ENCODE measurements at regions not wholly inside any gene's neighbourhood (a gene's known extent, or its start where the extent isn't known, plus 50 kb on each side); places are given as distances from the start of the nearest gene placed in this dataset.
A peak's percentile ranks its signal among the peaks of the same experiment; 100 is the strongest.

- H3K4me3 ChIP-seq (ENCODE audit: low read length), result no peak overlapping the region
- DNase-seq, result no peak
- H3K27ac ChIP-seq (ENCODE audit: low read length), result no peak overlapping the region
- H3K9me3 ChIP-seq (replicated peaks; ENCODE audit: control insufficient read depth, low read depth, low read length), result no peaks in the 10 kb centered on the region
- no peaks in the 10 kb centered on the region for H3K4me1 ChIP-seq (ENCODE audit: control insufficient read depth, insufficient read depth, low read length)
- WGBS (ENCODE audit: insufficient coverage), result 100% methylated on average over 1 of the region's 3 CpGs
- H3K36me3 ChIP-seq (ENCODE audit: control insufficient read depth, insufficient read depth, low read length), result no peaks in the 10 kb centered on the region
- H3K27me3 ChIP-seq (ENCODE audit: control insufficient read depth, insufficient read depth, low read length), result no peaks in the 10 kb centered on the region
These were observed 135.2 kb upstream of the CYYR1 start for GRCh38 chr21:26708223-26708800.

- no peak for DNase-seq
- Histone ChIP-seq H3K27me3 (ENCODE audit: control insufficient read depth, insufficient read depth, low read length) (no peaks in the 10 kb centered on the region), H3K36me3 (ENCODE audit: control insufficient read depth, insufficient read depth, low read length) (no peaks in the 10 kb centered on the region), H3K27ac (ENCODE audit: low read length) (no peak overlapping the region), H3K4me1 (ENCODE audit: control insufficient read depth, insufficient read depth, low read length) (no peaks in the 10 kb centered on the region), H3K4me3 (ENCODE audit: low read length) (no peak overlapping the region), H3K9me3 (replicated peaks; ENCODE audit: control insufficient read depth, low read depth, low read length) (no peaks in the 10 kb centered on the region)
- 67% methylated on average over 1 of the region's 2 CpGs for WGBS (ENCODE audit: insufficient coverage)
These were observed 134.2 kb upstream of the CYYR1 start for GRCh38 chr21:26707246-26707645.

GRCh38 chr21:26698416-26698815 lies 125.3 kb upstream of the CYYR1 start:
- Histone ChIP-seq H3K36me3 (ENCODE audit: control insufficient read depth, insufficient read depth, low read length) (no peaks in the 10 kb centered on the region), H3K27ac (ENCODE audit: low read length) (no peak overlapping the region), H3K27me3 (ENCODE audit: control insufficient read depth, insufficient read depth, low read length) (no peaks in the 10 kb centered on the region), H3K9me3 (replicated peaks; ENCODE audit: control insufficient read depth, low read depth, low read length) (no peaks in the 10 kb centered on the region), H3K4me3 (ENCODE audit: low read length) (no peak overlapping the region), H3K4me1 (ENCODE audit: control insufficient read depth, insufficient read depth, low read length) (no peaks in the 10 kb centered on the region)
- 86% methylated on average over 1 of the region's 3 CpGs for WGBS (ENCODE audit: insufficient coverage)
- no peak for DNase-seq

GRCh38 chr21:26691416-26691815 lies 118.3 kb upstream of the CYYR1 start:
- no peak overlapping the region for H3K4me3 ChIP-seq (ENCODE audit: low read length)
- WGBS (ENCODE audit: insufficient coverage), result no CpG with 5 or more reads among the region's 2 CpGs
- H3K36me3 ChIP-seq (ENCODE audit: control insufficient read depth, insufficient read depth, low read length), result no peaks in the 10 kb centered on the region
- no peak for DNase-seq
- H3K4me1 ChIP-seq (ENCODE audit: control insufficient read depth, insufficient read depth, low read length), result no peaks in the 10 kb centered on the region
- H3K27me3 ChIP-seq (ENCODE audit: control insufficient read depth, insufficient read depth, low read length), result no peaks in the 10 kb centered on the region
- H3K27ac ChIP-seq (ENCODE audit: low read length), result no peak overlapping the region
- peaks cover 5% of the 10 kb centered on the region for H3K9me3 ChIP-seq (replicated peaks; ENCODE audit: control insufficient read depth, low read depth, low read length)

- no peak for DNase-seq
- Histone ChIP-seq H3K4me1 (ENCODE audit: control insufficient read depth, insufficient read depth, low read length) (no peaks in the 10 kb centered on the region), H3K27ac (ENCODE audit: low read length) (no peak overlapping the region), H3K36me3 (ENCODE audit: control insufficient read depth, insufficient read depth, low read length) (no peaks in the 10 kb centered on the region), H3K4me3 (ENCODE audit: low read length) (no peak overlapping the region), H3K9me3 (replicated peaks; ENCODE audit: control insufficient read depth, low read depth, low read length) (peaks cover 5% of the 10 kb centered on the region), H3K27me3 (ENCODE audit: control insufficient read depth, insufficient read depth, low read length) (no peaks in the 10 kb centered on the region)
- WGBS (ENCODE audit: insufficient coverage), result no CpG with 5 or more reads among the region's 6 CpGs
These were observed 113.6 kb upstream of the CYYR1 start for GRCh38 chr21:26686705-26687104.

- H3K27me3 ChIP-seq (ENCODE audit: control insufficient read depth, insufficient read depth, low read length), result no peaks in the 10 kb centered on the region
- no peak overlapping the region for H3K4me3 ChIP-seq (ENCODE audit: low read length)
- H3K4me1 ChIP-seq (ENCODE audit: control insufficient read depth, insufficient read depth, low read length), result no peaks in the 10 kb centered on the region
- DNase-seq, result peak; percentile 14
- no CpG with 5 or more reads among the region's 3 CpGs for WGBS (ENCODE audit: insufficient coverage)
- peaks cover 5% of the 10 kb centered on the region for H3K9me3 ChIP-seq (replicated peaks; ENCODE audit: control insufficient read depth, low read depth, low read length)
- H3K36me3 ChIP-seq (ENCODE audit: control insufficient read depth, insufficient read depth, low read length), result no peaks in the 10 kb centered on the region
- no peak overlapping the region for H3K27ac ChIP-seq (ENCODE audit: low read length)
These were observed 113.2 kb upstream of the CYYR1 start for GRCh38 chr21:26686278-26686677.

- Histone ChIP-seq H3K4me1 (ENCODE audit: control insufficient read depth, insufficient read depth, low read length) (no peaks in the 10 kb centered on the region), H3K9me3 (replicated peaks; ENCODE audit: control insufficient read depth, low read depth, low read length) (peaks cover 2% of the 10 kb centered on the region), H3K36me3 (ENCODE audit: control insufficient read depth, insufficient read depth, low read length) (no peaks in the 10 kb centered on the region), H3K27me3 (ENCODE audit: control insufficient read depth, insufficient read depth, low read length) (no peaks in the 10 kb centered on the region), H3K27ac (ENCODE audit: low read length) (no peak overlapping the region), H3K4me3 (ENCODE audit: low read length) (no peak overlapping the region)
- DNase-seq, result no peak
- WGBS (ENCODE audit: insufficient coverage), result no CpG with 5 or more reads among the region's 4 CpGs
These were observed 111.8 kb upstream of the CYYR1 start for GRCh38 chr21:26684889-26685288.

GRCh38 chr21:26683996-26684395 lies 110.9 kb upstream of the CYYR1 start:
- Histone ChIP-seq H3K27ac (ENCODE audit: low read length) (no peak overlapping the region), H3K9me3 (replicated peaks; ENCODE audit: control insufficient read depth, low read depth, low read length) (no peaks in the 10 kb centered on the region), H3K36me3 (ENCODE audit: control insufficient read depth, insufficient read depth, low read length) (no peaks in the 10 kb centered on the region), H3K4me1 (ENCODE audit: control insufficient read depth, insufficient read depth, low read length) (no peaks in the 10 kb centered on the region), H3K4me3 (ENCODE audit: low read length) (no peak overlapping the region), H3K27me3 (ENCODE audit: control insufficient read depth, insufficient read depth, low read length) (no peaks in the 10 kb centered on the region)
- DNase-seq, result no peak
- WGBS (ENCODE audit: insufficient coverage), result no CpG with 5 or more reads among the region's 2 CpGs

- Histone ChIP-seq H3K27me3 (ENCODE audit: control insufficient read depth, insufficient read depth, low read length) (no peaks in the 10 kb centered on the region), H3K4me3 (ENCODE audit: low read length) (no peak overlapping the region), H3K27ac (ENCODE audit: low read length) (no peak overlapping the region), H3K9me3 (replicated peaks; ENCODE audit: control insufficient read depth, low read depth, low read length) (no peaks in the 10 kb centered on the region), H3K36me3 (ENCODE audit: control insufficient read depth, insufficient read depth, low read length) (no peaks in the 10 kb centered on the region), H3K4me1 (ENCODE audit: control insufficient read depth, insufficient read depth, low read length) (no peaks in the 10 kb centered on the region)
- DNase-seq, result no peak
- WGBS (ENCODE audit: insufficient coverage), result no CpG with 5 or more reads among the region's 3 CpGs
These were observed 106.2 kb upstream of the CYYR1 start for GRCh38 chr21:26679284-26679683.

GRCh38 chr21:26674323-26674722 lies 101.2 kb upstream of the CYYR1 start:
- Histone ChIP-seq H3K27ac (ENCODE audit: low read length) (no peak overlapping the region), H3K27me3 (ENCODE audit: control insufficient read depth, insufficient read depth, low read length) (no peaks in the 10 kb centered on the region), H3K9me3 (replicated peaks; ENCODE audit: control insufficient read depth, low read depth, low read length) (no peaks in the 10 kb centered on the region), H3K4me1 (ENCODE audit: control insufficient read depth, insufficient read depth, low read length) (no peaks in the 10 kb centered on the region), H3K4me3 (ENCODE audit: low read length) (no peak overlapping the region), H3K36me3 (ENCODE audit: control insufficient read depth, insufficient read depth, low read length) (no peaks in the 10 kb centered on the region)
- no peak for DNase-seq
- WGBS (ENCODE audit: insufficient coverage), result 60% methylated on average over 4 of the region's 5 CpGs

- Histone ChIP-seq H3K36me3 (ENCODE audit: control insufficient read depth, insufficient read depth, low read length) (no peaks in the 10 kb centered on the region), H3K4me3 (ENCODE audit: low read length) (no peak overlapping the region), H3K27me3 (ENCODE audit: control insufficient read depth, insufficient read depth, low read length) (no peaks in the 10 kb centered on the region), H3K9me3 (replicated peaks; ENCODE audit: control insufficient read depth, low read depth, low read length) (no peaks in the 10 kb centered on the region), H3K4me1 (ENCODE audit: control insufficient read depth, insufficient read depth, low read length) (no peaks in the 10 kb centered on the region), H3K27ac (ENCODE audit: low read length) (no peak overlapping the region)
- 78% methylated on average over 4 of the region's 4 CpGs for WGBS (ENCODE audit: insufficient coverage)
- DNase-seq, result no peak
These were observed 96.2 kb upstream of the CYYR1 start for GRCh38 chr21:26669215-26669764.

Measured in muscle of leg (tissue), 3 donors.